Loucy (cell line): ENCODE measurements at regions not wholly inside any gene's neighbourhood (a gene's known extent, or its start where the extent isn't known, plus 50 kb on each side); places are given as distances from the start of the nearest gene placed in this dataset.

Source experiments
- H2AFZ ChIP-seq: fragments of 200-600 bp; sonication (generic); 2 replicates; pipeline ENCODE4 v1.6.0; 2016; ENCODE audit warnings: antibody characterized with exemption, mild to moderate bottlenecking, low read length, moderate library complexity
- H3F3A ChIP-seq: fragments of 200-600 bp; 2 replicates; pipeline ENCODE4 v1.6.0; 2016; ENCODE audit warnings: antibody characterized with exemption, low read depth, mild to moderate bottlenecking
- H3K27me3 ChIP-seq: fragments of 200-600 bp; sonication (generic); 2 replicates; pipeline ENCODE4 v1.6.1; 2014; ENCODE audit warnings: low read length, mild to moderate bottlenecking; ENCODE audit not compliant: insufficient read depth, poor library complexity, severe bottlenecking
- H3K36me3 ChIP-seq: fragments of 200-600 bp; sonication (generic); 2 replicates; pipeline ENCODE4 v1.6.1; 2016; ENCODE audit warnings: low read length; ENCODE audit not compliant: insufficient read depth
- H3K4me1 ChIP-seq: fragments of 200-600 bp; sonication (generic); 2 replicates; pipeline ENCODE4 v1.5.1; 2014; ENCODE audit warnings: low read length, mild to moderate bottlenecking; ENCODE audit not compliant: insufficient read depth, poor library complexity, severe bottlenecking
- H3K4me2 ChIP-seq: fragments of 200-600 bp; sonication (generic); 2 replicates; pipeline ENCODE4 v1.6.0; 2014; ENCODE audit warnings: antibody characterized with exemption, low read length, low read depth, mild to moderate bottlenecking; ENCODE audit not compliant: poor library complexity, severe bottlenecking
- H3K4me3 ChIP-seq: fragments of 200-600 bp; sonication (generic); 2 replicates; pipeline ENCODE4 v1.5.1; 2014; ENCODE audit warnings: low read length, mild to moderate bottlenecking, mixed read lengths; ENCODE audit not compliant: poor library complexity, severe bottlenecking
- H3K79me2 ChIP-seq: fragments of 200-600 bp; sonication (generic); 2 replicates; pipeline ENCODE4 v1.6.1; 2014; ENCODE audit warnings: low read length; ENCODE audit not compliant: insufficient read depth
- H3K9ac ChIP-seq: fragments of 200-600 bp; sonication (generic); 2 replicates; pipeline ENCODE4 v1.6.0; 2014; ENCODE audit warnings: mild to moderate bottlenecking, low read depth, low read length, moderate library complexity; ENCODE audit not compliant: poor library complexity, severe bottlenecking
- H3K9me2 ChIP-seq: fragments of 200-600 bp; sonication (generic); replicated peaks from 2 replicates; pipeline ENCODE4 v1.6.1; 2016; ENCODE audit warnings: low read depth, low read length, mixed read lengths
- H3K9me3 ChIP-seq: fragments of 200-600 bp; sonication (generic); 2 replicates; pipeline ENCODE4 v1.6.1; 2014; ENCODE audit warnings: mild to moderate bottlenecking, antibody characterized with exemption, low read length, low read depth; ENCODE audit not compliant: insufficient read depth
- H4K20me1 ChIP-seq: fragments of 200-600 bp; sonication (generic); 2 replicates; pipeline ENCODE4 v1.6.0; 2014; ENCODE audit warnings: antibody characterized with exemption, low read length, mild to moderate bottlenecking; ENCODE audit not compliant: insufficient read depth, poor library complexity, severe bottlenecking
- EZH2phosphoT487 ChIP-seq: fragments of 200-600 bp; IDR thresholded peaks from 2 replicates; pipeline ENCODE4 v1.6.1; 2018; ENCODE audit warnings: antibody characterized with exemption, mild to moderate bottlenecking, moderate library complexity, borderline replicate concordance
- TF ChIP-seq, protein P1 (sequence below): fragments of 200-600 bp; sonication (generic); conservative IDR thresholded peaks from 2 replicates; pipeline ENCODE4 v1.5.1; 2014; ENCODE audit warnings: mild to moderate bottlenecking, antibody characterized with exemption, low read length

DNA sequence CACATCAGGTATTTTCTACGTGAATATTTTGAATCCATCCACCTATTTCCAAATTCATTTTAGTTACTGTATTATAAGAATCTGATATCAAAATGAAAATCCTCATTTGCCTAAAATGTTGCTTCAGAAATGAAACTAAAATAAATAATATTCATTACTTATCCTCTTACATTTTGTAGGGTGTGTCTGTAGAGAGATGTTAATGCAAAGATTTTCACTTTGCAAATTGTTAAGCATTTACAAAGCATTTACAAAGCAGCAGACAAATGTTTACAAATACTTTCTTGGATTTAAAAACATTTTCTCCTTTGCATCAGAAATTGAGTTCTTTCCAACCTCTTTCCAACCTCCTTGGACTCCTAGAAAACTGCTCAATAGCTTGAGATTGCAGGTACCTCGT lies 360.0 kb upstream of the DCN start:
- H3F3A ChIP-seq = no peaks in the 10 kb centered on the region
- TF ChIP-seq EZH2phosphoT487 = no peak
- TF ChIP-seq, protein P1, sequence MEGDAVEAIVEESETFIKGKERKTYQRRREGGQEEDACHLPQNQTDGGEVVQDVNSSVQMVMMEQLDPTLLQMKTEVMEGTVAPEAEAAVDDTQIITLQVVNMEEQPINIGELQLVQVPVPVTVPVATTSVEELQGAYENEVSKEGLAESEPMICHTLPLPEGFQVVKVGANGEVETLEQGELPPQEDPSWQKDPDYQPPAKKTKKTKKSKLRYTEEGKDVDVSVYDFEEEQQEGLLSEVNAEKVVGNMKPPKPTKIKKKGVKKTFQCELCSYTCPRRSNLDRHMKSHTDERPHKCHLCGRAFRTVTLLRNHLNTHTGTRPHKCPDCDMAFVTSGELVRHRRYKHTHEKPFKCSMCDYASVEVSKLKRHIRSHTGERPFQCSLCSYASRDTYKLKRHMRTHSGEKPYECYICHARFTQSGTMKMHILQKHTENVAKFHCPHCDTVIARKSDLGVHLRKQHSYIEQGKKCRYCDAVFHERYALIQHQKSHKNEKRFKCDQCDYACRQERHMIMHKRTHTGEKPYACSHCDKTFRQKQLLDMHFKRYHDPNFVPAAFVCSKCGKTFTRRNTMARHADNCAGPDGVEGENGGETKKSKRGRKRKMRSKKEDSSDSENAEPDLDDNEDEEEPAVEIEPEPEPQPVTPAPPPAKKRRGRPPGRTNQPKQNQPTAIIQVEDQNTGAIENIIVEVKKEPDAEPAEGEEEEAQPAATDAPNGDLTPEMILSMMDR = no peak
- H3K79me2 ChIP-seq = no peaks in the 10 kb centered on the region
- H4K20me1 ChIP-seq = no peaks in the 10 kb centered on the region
- no peaks in the 10 kb centered on the region for H3K9me2 ChIP-seq
- H2AFZ ChIP-seq = no peak overlapping the region
- no peaks in the 10 kb centered on the region for H3K9me3 ChIP-seq
- no peak overlapping the region for H3K4me3 ChIP-seq
- H3K36me3 ChIP-seq = no peaks in the 10 kb centered on the region
- H3K9ac ChIP-seq = no peak overlapping the region
- H3K4me2 ChIP-seq = no peak overlapping the region
- no peaks in the 10 kb centered on the region for H3K27me3 ChIP-seq
- no peaks in the 10 kb centered on the region for H3K4me1 ChIP-seq

DNA sequence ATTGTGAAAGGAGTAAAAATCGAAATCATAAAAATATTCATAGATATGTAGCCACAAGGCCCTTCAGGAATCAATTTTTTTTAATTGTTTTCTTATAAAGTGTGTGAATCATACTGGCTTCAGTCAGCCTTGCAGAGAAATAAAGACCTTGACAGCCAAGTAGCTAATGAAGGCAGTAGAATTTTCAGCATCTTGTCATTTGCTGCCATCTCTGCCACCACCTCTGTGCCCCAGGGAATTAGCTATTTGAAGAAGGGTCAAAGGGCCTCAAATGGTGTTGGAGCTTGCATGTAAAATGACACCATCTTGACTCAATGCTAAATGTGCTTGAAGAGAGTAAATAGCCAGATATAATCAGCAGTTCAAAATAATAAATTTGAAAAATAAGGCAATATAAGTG lies 359.4 kb upstream of the DCN start:
- Histone ChIP-seq H3K9me2 (no peaks in the 10 kb centered on the region), H3K4me1 (no peaks in the 10 kb centered on the region)

DNA sequence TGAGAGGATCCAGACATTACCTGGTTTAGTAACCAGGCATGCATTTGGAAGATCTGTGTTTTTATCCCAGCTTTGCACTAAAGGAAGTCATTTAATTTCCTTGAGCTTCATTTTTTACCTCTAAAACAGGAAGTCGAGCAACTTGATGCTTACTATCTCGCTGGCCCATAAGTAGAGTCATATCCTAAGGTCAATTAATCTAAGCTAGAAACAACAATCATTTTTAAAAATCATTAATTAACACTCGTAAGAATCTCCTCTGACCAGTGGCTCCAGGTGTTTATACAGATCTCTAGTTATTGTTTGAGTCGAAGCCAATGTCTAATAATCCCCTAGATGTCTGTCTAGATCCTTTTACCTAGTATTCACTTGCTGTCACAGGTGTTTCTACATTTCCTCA lies 355.8 kb upstream of the DCN start:
- TF ChIP-seq, protein P1 = no peak
- no peak for TF ChIP-seq EZH2phosphoT487
- H4K20me1 ChIP-seq = no peaks in the 10 kb centered on the region
- H3K9ac ChIP-seq = no peak overlapping the region
- H2AFZ ChIP-seq = no peak overlapping the region
- H3K79me2 ChIP-seq = no peaks in the 10 kb centered on the region
- H3K4me1 ChIP-seq = no peaks in the 10 kb centered on the region
- H3K4me3 ChIP-seq = no peak overlapping the region
- H3K9me2 ChIP-seq = no peaks in the 10 kb centered on the region
- no peaks in the 10 kb centered on the region for H3K9me3 ChIP-seq
- H3K27me3 ChIP-seq = no peaks in the 10 kb centered on the region
- H3K4me2 ChIP-seq = no peak overlapping the region
- H3F3A ChIP-seq = no peaks in the 10 kb centered on the region
- H3K36me3 ChIP-seq = no peaks in the 10 kb centered on the region

More for the DNA sequence above, 359.4 kb upstream of the DCN start:
- Histone ChIP-seq H3F3A (no peaks in the 10 kb centered on the region), H3K4me2 (no peak overlapping the region), H4K20me1 (no peaks in the 10 kb centered on the region), H3K79me2 (no peaks in the 10 kb centered on the region), H3K9ac (no peak overlapping the region), H3K36me3 (no peaks in the 10 kb centered on the region), H2AFZ (no peak overlapping the region), H3K9me3 (no peaks in the 10 kb centered on the region), H3K4me3 (no peak overlapping the region), H3K27me3 (no peaks in the 10 kb centered on the region)
- TF ChIP-seq, protein P1 = no peak
- TF ChIP-seq EZH2phosphoT487 = no peak
